Body of pancreas (tissue), 4 donors: ENCODE measurements at regions not wholly inside any gene's neighbourhood (a gene's known extent, or its start where the extent isn't known, plus 50 kb on each side); places are given as distances from the start of the nearest gene placed in this dataset.

Experiments
- POLR2A ChIP-seq, 3 donors: fragments of 450-650 bp; IDR thresholded peaks; one replicate each; pipeline ENCODE4 v1.6.1; 2016; ENCODE audit warnings: antibody characterized with exemption in 3 of 3, mild to moderate bottlenecking in 2 of 3
- TF ChIP-seq, protein P1 (sequence below), 7 experiments: fragments of 450-650 bp in 4 of 7; fragments of 200-600 bp in 3 of 7; sonication (generic) in 3 of 7; IDR thresholded peaks; one replicate each; pipeline ENCODE4 v1.5.1; 2016 to 2019; ENCODE audit warnings: antibody characterized with exemption in 7 of 7

DNA sequence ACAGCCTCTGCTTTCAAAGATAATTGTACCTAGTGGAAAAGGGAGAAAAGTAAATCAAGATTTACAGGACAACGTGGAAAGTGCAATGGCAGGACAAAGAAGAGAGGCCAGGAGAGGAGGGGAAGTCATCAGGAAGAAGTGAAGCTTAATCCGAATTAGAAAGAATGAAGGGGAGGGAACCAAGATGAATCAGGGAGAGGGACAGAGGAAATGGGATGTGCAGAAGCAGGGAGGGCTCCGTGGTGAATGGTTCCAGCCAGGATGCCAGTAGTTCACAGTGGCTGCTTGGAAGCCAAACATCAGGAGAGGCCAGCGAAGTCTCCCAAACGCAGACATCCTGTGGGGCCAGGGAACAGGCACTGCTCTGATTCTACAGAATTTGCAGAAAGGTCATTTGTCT, 144.4 kb downstream of the LIG4 start:
- TF ChIP-seq, protein P1, sequence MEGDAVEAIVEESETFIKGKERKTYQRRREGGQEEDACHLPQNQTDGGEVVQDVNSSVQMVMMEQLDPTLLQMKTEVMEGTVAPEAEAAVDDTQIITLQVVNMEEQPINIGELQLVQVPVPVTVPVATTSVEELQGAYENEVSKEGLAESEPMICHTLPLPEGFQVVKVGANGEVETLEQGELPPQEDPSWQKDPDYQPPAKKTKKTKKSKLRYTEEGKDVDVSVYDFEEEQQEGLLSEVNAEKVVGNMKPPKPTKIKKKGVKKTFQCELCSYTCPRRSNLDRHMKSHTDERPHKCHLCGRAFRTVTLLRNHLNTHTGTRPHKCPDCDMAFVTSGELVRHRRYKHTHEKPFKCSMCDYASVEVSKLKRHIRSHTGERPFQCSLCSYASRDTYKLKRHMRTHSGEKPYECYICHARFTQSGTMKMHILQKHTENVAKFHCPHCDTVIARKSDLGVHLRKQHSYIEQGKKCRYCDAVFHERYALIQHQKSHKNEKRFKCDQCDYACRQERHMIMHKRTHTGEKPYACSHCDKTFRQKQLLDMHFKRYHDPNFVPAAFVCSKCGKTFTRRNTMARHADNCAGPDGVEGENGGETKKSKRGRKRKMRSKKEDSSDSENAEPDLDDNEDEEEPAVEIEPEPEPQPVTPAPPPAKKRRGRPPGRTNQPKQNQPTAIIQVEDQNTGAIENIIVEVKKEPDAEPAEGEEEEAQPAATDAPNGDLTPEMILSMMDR (IDR thresholded peaks at IDR 0.05), result no peak
- no peak for TF ChIP-seq POLR2A (IDR thresholded peaks at IDR 0.05)
